ENCODE measurements at regions not wholly inside any gene's neighbourhood (a gene's known extent, or its start where the extent isn't known, plus 50 kb on each side); places are given as distances from the start of the nearest gene placed in this dataset.

DNA sequence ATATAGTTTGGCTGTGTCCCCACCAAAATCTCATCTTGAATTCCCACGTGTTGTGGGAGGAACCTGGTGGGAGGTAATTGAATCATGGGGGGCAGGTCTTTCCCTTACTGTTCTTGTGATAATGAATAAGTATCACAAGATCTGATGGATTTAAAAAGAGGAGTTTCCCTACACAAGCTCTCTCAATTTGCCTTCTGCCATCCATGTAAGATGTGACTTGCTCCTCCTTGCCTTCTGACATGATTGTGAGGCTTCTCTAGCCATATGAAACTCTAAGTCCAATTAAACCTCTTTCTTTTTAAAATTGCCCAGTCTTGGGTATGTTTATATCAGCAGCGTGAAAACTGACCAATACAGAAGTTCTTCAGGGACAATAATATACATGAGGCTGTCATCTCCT, 425.1 kb downstream of the PABPC4L start:
- no peaks in the 10 kb centered on the region for H3K9me3 ChIP-seq (ENCODE audit: severe bottlenecking)

DNA sequence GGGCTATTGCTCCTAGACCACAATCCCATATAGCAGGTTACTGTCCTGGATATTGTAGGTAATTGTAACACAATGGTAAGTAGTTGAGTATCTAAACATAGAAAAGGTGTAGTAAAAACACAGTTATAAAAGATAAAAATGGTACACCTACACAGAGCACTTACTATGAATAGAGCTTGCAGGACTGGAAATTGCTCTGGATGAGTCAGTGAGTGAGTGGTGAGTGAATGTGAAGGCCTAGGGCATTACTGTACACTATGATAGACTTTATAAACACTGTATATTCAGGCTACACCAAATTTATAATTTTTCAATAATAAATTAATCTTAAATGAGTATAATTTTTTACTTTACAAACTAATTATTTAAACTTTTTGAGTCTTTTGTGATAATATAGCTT, 425.7 kb downstream of the PABPC4L start:
- H3K36me3 ChIP-seq (ENCODE audit: low read depth) = no peaks in the 10 kb centered on the region
- H3K4me3 ChIP-seq (ENCODE audit: severe bottlenecking) = no peak overlapping the region
- TF ChIP-seq, protein P1, sequence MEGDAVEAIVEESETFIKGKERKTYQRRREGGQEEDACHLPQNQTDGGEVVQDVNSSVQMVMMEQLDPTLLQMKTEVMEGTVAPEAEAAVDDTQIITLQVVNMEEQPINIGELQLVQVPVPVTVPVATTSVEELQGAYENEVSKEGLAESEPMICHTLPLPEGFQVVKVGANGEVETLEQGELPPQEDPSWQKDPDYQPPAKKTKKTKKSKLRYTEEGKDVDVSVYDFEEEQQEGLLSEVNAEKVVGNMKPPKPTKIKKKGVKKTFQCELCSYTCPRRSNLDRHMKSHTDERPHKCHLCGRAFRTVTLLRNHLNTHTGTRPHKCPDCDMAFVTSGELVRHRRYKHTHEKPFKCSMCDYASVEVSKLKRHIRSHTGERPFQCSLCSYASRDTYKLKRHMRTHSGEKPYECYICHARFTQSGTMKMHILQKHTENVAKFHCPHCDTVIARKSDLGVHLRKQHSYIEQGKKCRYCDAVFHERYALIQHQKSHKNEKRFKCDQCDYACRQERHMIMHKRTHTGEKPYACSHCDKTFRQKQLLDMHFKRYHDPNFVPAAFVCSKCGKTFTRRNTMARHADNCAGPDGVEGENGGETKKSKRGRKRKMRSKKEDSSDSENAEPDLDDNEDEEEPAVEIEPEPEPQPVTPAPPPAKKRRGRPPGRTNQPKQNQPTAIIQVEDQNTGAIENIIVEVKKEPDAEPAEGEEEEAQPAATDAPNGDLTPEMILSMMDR (IDR thresholded peaks at IDR 0.05; ENCODE audit: poor library complexity, severe bottlenecking) = no peak
- no peak overlapping the region for H3K27ac ChIP-seq (ENCODE audit: poor library complexity, severe bottlenecking)
- no peaks in the 10 kb centered on the region for H3K4me1 ChIP-seq (ENCODE audit: insufficient read depth, poor library complexity, severe bottlenecking)
- peak; percentile 69 for ATAC-seq (ENCODE audit: low read depth)
- no peaks in the 10 kb centered on the region for H3K27me3 ChIP-seq (ENCODE audit: insufficient read depth, poor library complexity, severe bottlenecking)
- no peak for DNase-seq (ENCODE audit: low spot score)
- H3K9me3 ChIP-seq (ENCODE audit: severe bottlenecking) = no peaks in the 10 kb centered on the region

More for the DNA sequence above, 425.1 kb downstream of the PABPC4L start:
- DNase-seq (ENCODE audit: low spot score) (no peak), ATAC-seq (ENCODE audit: low read depth) (no peak)
- H3K36me3 ChIP-seq (ENCODE audit: low read depth) = no peaks in the 10 kb centered on the region
- H3K4me1 ChIP-seq (ENCODE audit: insufficient read depth, poor library complexity, severe bottlenecking) = no peaks in the 10 kb centered on the region
- no peak overlapping the region for H3K4me3 ChIP-seq (ENCODE audit: severe bottlenecking)
- H3K27me3 ChIP-seq (ENCODE audit: insufficient read depth, poor library complexity, severe bottlenecking) = no peaks in the 10 kb centered on the region
- TF ChIP-seq, protein P1 (IDR thresholded peaks at IDR 0.05; ENCODE audit: poor library complexity, severe bottlenecking) = no peak
- no peak overlapping the region for H3K27ac ChIP-seq (ENCODE audit: poor library complexity, severe bottlenecking)

- ATAC-seq (ENCODE audit: low read depth) = no peak
- TF ChIP-seq, protein P1 (IDR thresholded peaks at IDR 0.05; ENCODE audit: poor library complexity, severe bottlenecking) = no peak
- Histone ChIP-seq H3K27me3 (ENCODE audit: insufficient read depth, poor library complexity, severe bottlenecking) (no peaks in the 10 kb centered on the region), H3K4me1 (ENCODE audit: insufficient read depth, poor library complexity, severe bottlenecking) (no peaks in the 10 kb centered on the region), H3K36me3 (ENCODE audit: low read depth) (no peaks in the 10 kb centered on the region), H3K27ac (ENCODE audit: poor library complexity, severe bottlenecking) (no peak overlapping the region), H3K4me3 (ENCODE audit: severe bottlenecking) (no peak overlapping the region), H3K9me3 (ENCODE audit: severe bottlenecking) (no peaks in the 10 kb centered on the region)
- DNase-seq (ENCODE audit: low spot score) = no peak
These were observed 426.1 kb downstream of the PABPC4L start for GRCh38 chr4:133775469-133775868.

DNA sequence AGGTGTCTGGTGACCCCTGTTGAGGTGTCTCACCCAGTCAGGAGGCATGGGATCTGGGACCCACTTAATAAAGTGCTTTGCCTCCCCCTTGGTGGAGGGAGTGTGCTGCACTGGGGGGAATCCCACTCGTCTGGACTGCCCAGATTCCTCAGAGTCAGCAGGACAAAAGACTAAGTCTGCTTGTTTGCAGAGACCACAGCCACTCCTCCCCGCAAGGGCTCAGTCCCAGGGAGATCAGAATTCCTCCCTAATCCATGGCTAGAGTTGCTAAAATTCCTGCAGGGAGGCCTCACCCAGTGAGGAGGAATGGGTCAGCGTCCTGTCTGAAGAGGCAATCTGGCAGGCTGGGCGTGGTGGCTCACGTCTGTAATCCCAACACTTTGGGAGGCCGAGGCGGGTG, 442.2 kb downstream of the PABPC4L start:
- H3K27ac ChIP-seq (ENCODE audit: poor library complexity, severe bottlenecking) = no peak overlapping the region
- ATAC-seq (ENCODE audit: low read depth) = no peak
- H3K27me3 ChIP-seq (ENCODE audit: insufficient read depth, poor library complexity, severe bottlenecking) = no peaks in the 10 kb centered on the region
- no peaks in the 10 kb centered on the region for H3K9me3 ChIP-seq (ENCODE audit: severe bottlenecking)
- TF ChIP-seq, protein P1 (IDR thresholded peaks at IDR 0.05; ENCODE audit: poor library complexity, severe bottlenecking) = no peak
- no peak for DNase-seq (ENCODE audit: low spot score)
- H3K4me1 ChIP-seq (ENCODE audit: insufficient read depth, poor library complexity, severe bottlenecking) = no peaks in the 10 kb centered on the region
- H3K36me3 ChIP-seq (ENCODE audit: low read depth) = no peaks in the 10 kb centered on the region
- no peak overlapping the region for H3K4me3 ChIP-seq (ENCODE audit: severe bottlenecking)

- Histone ChIP-seq H3K9me3 (ENCODE audit: severe bottlenecking) (peaks cover 3% of the 10 kb centered on the region), H3K27ac (ENCODE audit: poor library complexity, severe bottlenecking) (no peak overlapping the region), H3K36me3 (ENCODE audit: low read depth) (no peaks in the 10 kb centered on the region), H3K27me3 (ENCODE audit: insufficient read depth, poor library complexity, severe bottlenecking) (no peaks in the 10 kb centered on the region), H3K4me3 (ENCODE audit: severe bottlenecking) (no peak overlapping the region), H3K4me1 (ENCODE audit: insufficient read depth, poor library complexity, severe bottlenecking) (no peaks in the 10 kb centered on the region)
- DNase-seq (ENCODE audit: low spot score) = no peak
- TF ChIP-seq, protein P1 (IDR thresholded peaks at IDR 0.05; ENCODE audit: poor library complexity, severe bottlenecking) = no peak
- no peak for ATAC-seq (ENCODE audit: low read depth)
These were observed 459.8 kb downstream of the PABPC4L start for GRCh38 chr4:133741766-133742165.

Measured in RWPE2 (cell line).